Activated CD4-positive, alpha-beta T cell treated with anti-CD3 and anti-CD28 coated beads, Interleukin-2, Interleukin-4, amounts not matched to agents 100 ng/mL and 50 ng/mL, durations not matched to agents 16 hours and 8 hours (primary cell): ENCODE measurements at regions not wholly inside any gene's neighbourhood (a gene's known extent, or its start where the extent isn't known, plus 50 kb on each side); places are given as distances from the start of the nearest gene placed in this dataset.
A peak's percentile ranks its signal among the peaks of the same experiment; 100 is the strongest.
"Not testable (repeated sequence)": the region's sequence is repeated elsewhere in the genome, so short reads cannot be mapped to it uniquely, and the experiment has no call there.

Source experiments
- DNase-seq: peaks from one replicate; pipeline ENCODE4 v3.0.0-alpha.2; 2020; ENCODE audit warnings: low spot score

- DNase-seq: no peak
These were observed 155.0 kb downstream of the CYSLTR2 start for GRCh38 chr13:48808683-48809082.

GRCh38 chr13:48810013-48810412 lies 156.3 kb downstream of the CYSLTR2 start:
- DNase-seq: no peak

- no peak for DNase-seq
These were observed 159.8 kb downstream of the CYSLTR2 start for GRCh38 chr13:48813518-48813917.

- DNase-seq: no peak
These were observed 159.0 kb upstream of the FNDC3A start for GRCh38 chr13:48816700-48817099.

- peak; percentile 20 for DNase-seq
These were observed 158.4 kb upstream of the FNDC3A start for GRCh38 chr13:48817166-48817802.

GRCh38 chr13:48818495-48819356 lies 157.0 kb upstream of the FNDC3A start:
- DNase-seq: no peak

- no peak for DNase-seq
These were observed 156.3 kb upstream of the FNDC3A start for GRCh38 chr13:48819376-48819775.

GRCh38 chr13:48819899-48820298 lies 155.8 kb upstream of the FNDC3A start:
- DNase-seq: no peak

- not testable (repeated sequence) for DNase-seq
These were observed 152.2 kb upstream of the FNDC3A start for GRCh38 chr13:48823526-48823925.

GRCh38 chr13:48826039-48826438 lies 149.7 kb upstream of the FNDC3A start:
- DNase-seq: no peak

- DNase-seq: not testable (repeated sequence)
These were observed 148.7 kb upstream of the FNDC3A start for GRCh38 chr13:48826922-48827454.

- DNase-seq: no peak
These were observed 148.0 kb upstream of the FNDC3A start for GRCh38 chr13:48827709-48828108.

- peak; percentile 27 for DNase-seq
These were observed 146.7 kb upstream of the FNDC3A start for GRCh38 chr13:48828962-48829411.

GRCh38 chr13:48829536-48829935 lies 146.2 kb upstream of the FNDC3A start:
- DNase-seq: no peak

GRCh38 chr13:48831248-48831647 lies 144.5 kb upstream of the FNDC3A start:
- peak; percentile 56 for DNase-seq

GRCh38 chr13:48833412-48833811 lies 142.3 kb upstream of the FNDC3A start:
- no peak for DNase-seq

GRCh38 chr13:48835326-48835725 lies 140.4 kb upstream of the FNDC3A start:
- DNase-seq: not testable (repeated sequence)

GRCh38 chr13:48838193-48838973 lies 137.3 kb upstream of the FNDC3A start:
- no peak for DNase-seq

- no peak for DNase-seq
These were observed 136.5 kb upstream of the FNDC3A start for GRCh38 chr13:48839171-48839570.

GRCh38 chr13:48840366-48840765 lies 135.3 kb upstream of the FNDC3A start:
- no peak for DNase-seq

- DNase-seq: no peak
These were observed 133.4 kb upstream of the FNDC3A start for GRCh38 chr13:48842316-48842715.
